Hematopoietic multipotent progenitor cell treated with erythropoietin and hydrocortisone succinate and interleukin-3 and kit ligand, for 6 days (in vitro differentiated cells): ENCODE measurements at regions not wholly inside any gene's neighbourhood (a gene's known extent, or its start where the extent isn't known, plus 50 kb on each side); places are given as distances from the start of the nearest gene placed in this dataset.

ENCODE experiments used
- DNase-seq: peaks from one replicate; pipeline ENCODE4 v3.0.0-alpha.2; 2015

DNA sequence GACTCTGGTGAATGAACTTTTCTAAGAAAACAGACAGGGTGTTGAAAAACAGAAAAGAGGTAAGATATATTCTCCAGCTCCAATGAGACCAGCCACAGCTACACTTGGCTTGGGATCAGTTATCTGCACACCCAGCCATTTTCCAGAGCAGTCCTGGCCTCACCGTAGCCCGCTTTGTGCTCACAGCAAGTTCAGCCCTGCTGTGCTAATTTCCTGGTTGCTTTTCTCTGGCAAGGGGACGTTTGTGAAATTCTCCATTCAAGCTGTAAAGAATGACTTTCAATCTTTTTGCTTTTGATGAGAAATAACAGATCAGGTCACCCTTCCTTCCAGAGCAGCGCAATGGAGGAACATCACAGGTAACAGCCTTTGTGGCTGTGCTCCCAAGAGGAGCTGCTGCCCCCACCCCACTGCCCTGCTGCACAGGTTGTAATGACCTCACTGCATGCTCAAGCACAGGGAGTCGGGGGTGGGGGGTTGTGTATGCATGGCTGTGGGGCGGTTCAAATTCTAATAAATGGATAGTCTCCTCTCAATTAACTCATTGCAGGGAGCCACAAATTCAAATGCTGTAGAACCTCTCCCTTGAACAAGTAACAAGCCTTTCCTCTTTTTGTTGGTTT lies 516.6 kb upstream of the NBEA start:
- DNase-seq = no peak

DNA sequence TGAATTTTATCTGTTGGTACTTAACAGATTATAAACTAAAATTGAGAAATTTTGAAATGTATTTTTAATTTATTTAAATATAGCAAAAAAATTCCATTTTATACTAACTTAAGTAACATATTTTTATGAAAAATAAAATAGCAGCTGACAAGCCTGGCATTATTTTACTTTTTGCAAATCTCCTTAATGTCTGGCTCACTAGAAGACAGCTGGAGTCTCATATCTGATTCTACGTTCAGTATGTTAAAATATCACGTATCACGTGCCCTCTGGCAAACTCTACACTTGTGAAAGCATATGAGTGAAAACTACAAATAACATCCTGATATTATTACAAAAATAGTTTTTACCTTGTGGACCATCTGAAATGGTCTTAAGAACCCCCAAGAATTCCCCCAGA lies 513.2 kb upstream of the NBEA start:
- no peak for DNase-seq

DNA sequence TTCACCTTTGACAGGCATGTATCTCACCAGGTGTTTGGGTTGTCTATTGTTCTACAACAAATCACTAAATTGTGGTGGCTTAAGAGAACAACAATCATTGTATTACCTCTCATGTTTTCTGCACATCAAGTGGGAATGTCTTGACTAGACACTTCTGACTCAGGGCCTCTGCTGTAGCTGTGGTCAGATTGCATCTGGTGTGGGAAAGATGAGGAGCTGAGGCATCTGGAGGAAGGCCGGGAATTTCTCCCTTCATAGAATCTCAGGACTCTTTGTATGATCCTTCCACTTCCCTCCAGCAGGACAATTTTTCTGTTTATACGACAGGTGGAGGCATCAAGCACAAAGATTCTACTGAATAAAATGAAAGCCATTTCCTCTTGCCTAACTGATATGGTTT lies 511.8 kb upstream of the NBEA start:
- DNase-seq = no peak

DNA sequence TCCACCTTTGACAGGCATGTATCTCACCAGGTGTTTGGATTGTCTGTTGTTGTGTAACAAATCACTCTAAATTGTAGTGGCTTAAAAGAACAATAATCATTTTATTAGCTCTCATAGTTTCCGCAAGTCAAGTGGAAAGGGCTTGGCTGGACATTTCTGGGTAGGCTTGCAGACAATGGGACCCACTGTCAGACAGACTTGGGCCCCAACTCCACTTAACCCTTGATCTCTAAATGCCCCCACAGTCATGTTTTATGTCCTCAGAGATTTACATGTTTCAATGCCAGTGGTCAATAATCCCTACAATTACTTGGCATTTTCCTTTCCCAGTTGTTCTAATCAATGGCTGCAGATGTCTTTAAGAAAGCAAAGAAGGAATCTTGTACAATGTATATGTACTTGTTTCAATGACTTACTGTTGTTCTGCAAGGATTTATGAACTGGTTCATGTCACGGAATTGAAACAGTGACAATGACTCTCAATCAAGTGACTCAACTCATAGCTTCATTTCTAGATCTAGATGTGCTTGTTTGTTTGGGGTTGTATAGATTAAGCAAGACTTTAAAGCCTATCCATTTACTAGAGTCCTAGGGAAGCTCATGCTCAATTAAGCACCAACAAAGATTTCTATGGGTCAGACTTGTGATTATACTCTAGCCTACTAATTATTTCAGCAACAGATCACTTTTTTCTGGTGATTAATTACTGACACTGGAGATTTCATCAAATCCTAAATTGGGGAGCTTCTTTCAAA lies 510.1 kb upstream of the NBEA start:
- DNase-seq = no peak

DNA sequence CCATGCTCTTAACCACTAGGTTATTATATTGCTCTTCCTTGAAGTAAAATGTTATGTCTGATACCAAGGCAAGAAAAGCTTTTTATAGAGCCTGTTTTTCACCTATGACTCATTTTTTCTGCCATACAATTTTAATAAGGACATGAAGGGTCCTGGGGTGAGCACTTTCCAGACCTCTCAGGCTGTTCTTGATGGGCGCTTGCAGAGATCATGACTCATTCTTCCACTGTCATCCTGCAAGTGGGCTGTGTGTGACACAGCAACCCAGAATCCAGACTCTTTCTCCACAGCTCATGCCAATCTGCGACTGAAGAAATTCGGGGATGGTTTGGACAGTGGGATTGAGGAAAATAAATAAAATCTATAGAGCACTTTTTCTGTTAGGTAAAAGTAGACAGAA lies 506.7 kb upstream of the NBEA start:
- DNase-seq = no peak

DNA sequence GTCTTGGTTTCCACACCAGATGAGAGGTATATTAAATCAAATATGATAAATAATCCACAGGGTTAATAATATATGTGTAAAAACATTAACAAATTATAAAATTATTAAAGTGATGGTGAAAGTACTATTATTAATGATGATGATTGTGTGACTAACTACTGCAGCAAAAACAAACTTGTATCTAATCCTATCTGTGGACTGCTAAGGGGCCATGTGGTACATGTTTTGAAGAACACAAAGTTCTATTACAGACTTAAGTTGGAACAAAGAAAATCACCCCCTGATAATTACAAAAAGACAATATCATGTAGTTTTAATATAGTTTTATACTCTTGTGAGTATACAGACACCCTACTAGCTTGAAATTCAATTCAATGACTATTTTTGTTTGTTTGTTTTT lies 504.2 kb upstream of the NBEA start:
- no peak for DNase-seq

DNA sequence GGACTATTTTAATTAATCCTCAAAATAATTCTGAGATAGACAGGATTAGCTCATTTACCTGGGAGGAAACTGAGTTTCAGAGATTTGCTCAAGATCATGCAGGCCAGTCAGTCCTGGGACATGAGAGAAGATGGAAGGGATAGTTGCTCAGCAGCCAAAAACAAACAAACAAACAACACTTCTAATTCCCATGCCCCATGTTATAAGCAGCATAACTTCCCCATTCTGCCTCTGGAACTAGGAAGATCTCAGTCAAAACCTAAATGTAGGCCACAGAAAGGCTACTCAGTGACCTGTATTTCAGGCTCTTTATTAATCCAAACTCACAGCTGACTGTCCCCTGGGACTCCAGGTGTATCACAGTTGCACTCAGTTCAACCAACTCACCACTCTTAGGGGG lies 489.2 kb upstream of the NBEA start:
- no peak for DNase-seq

DNA sequence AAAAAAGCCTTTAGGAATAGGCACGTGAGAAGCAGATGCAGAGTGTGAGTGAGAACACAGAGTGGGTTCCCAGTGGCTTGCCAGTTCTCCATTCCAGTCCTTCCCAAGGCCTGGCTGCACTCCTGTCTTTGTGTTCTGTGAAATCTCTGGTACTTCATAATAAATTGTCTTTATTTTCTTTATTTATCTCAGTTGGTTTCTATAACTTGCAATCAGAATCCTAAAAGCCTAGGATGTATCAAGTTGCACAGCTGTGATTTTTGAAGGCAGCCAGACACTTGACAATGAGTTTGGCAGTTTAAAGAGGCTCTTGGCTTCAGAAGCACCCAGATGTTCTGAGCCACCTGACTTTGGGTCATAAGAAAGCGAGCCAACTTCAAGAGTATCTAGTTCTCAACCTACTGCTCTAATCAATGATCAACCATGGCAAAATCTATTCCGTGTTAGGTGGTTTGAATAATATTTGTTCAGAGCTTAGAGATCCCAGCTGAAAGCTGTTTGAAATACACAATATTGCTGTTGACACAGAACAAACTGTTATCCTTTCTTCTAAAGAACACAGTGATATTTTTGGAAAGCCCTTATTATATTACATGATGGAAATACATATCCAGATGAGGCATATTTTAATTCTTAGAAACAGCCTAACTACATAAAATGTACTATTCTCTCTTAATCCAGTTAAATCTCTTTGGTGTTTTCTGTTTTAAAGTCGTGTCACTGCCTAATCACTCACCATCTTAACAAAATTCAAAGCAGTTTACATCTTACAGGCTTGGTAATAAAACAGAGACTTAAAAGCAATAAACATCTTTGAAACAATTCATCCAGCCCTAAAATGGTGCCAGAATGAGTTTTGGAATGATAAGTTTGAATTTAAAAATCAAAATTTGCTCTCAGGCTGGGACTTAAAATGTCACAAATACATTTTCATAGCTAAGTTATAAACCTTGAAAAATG lies 483.0 kb upstream of the NBEA start:
- no peak for DNase-seq

DNA sequence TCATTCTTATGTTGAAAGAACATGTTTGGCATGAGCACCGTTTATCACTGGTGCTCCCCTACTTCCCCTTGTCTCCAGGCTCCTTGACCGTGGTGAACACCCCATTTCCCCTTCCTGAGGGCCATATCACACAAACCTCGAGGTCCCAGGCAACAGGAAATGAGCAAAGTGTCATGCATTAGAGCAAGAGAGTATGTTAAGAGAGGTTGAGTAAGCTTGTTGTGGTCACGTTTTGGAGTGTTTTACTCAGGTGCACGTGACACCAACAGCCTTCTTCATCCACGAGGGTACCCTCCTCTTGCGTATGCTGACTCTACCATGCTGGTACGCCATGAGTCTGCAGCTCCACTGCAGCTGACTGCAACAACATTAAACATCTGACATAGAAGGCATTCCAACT lies 482.2 kb upstream of the NBEA start:
- peak; percentile 0 for DNase-seq

DNA sequence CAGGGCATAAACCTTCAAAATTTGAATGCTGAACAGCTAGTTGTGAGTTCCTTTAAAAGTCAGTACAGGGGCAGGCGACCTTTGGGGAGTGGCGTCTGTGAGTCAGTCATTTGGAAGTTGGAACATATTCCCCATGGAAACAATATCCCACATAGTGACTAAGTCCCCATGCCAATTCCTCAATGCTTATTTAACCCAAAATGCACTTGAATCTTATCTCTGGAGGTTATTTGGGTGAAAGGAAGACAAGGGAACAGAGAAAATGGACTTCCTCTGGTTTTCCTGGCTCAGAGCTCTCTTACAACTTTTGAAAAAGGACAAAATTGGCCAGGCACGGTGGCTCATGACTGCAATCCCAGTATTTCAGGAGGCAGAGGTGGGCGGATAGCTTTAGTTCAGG lies 479.2 kb upstream of the NBEA start:
- DNase-seq = no peak

DNA sequence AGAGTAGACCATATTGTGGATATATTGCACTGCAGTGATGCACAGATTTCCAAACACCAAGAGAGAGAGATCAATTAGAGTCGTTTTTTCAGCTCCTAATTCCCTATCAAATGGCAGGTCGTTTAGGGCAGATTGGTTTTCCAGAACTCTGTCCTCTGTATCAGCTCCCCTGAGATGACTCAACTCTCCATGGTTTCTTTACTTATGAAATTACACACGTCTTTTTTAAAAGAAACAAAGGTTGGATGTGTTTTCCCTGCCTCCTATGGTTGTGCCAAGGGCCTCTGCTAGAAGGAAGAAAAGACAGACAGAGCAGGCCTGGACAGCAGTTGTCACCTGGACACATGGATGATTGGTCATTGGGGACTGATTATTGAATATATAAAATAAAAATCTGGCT lies 478.1 kb upstream of the NBEA start:
- DNase-seq = no peak

DNA sequence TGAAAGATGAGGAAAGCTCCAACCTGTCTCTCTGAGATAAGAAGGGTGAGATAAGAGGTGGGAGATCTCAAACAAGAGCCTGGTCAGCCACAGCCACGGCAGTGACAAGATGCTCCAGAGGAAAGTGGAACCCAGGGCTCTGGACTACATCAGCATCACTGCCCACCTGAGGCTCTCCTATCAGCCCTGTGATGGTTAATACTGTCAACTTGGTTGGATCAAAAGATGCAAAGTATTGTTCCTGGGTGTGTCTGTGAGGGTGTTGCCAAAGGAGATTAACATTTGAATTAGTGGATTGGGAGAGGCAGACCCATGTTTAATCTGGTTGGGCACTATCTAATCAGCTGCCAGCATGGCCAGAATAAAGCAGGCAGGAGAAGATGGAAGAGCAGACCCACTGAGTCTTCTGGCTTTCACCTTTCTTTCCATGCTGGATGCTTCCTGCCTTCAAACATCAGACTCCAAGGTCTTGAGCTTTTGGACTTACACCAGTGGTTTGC lies 476.6 kb upstream of the NBEA start:
- DNase-seq = no peak

DNA sequence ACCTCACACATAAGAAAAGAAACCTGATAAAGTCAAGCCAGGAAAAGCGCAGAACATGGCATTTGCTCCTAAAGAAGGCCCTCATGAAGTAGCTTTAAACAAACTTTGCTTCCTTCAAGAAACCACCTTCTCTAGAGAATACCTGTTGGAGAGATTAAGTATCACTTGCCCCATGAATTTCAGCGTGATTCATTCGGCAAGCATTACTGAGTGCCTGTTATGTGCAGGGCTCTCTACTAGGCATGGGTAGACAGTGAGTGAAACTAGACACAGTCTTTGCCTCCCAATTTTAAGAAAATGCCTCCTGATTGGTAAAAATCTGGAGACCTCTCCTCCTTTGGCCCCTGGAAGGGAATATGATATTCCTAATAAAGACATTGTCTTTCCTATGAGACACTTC lies 475.8 kb upstream of the NBEA start:
- DNase-seq = no peak

DNA sequence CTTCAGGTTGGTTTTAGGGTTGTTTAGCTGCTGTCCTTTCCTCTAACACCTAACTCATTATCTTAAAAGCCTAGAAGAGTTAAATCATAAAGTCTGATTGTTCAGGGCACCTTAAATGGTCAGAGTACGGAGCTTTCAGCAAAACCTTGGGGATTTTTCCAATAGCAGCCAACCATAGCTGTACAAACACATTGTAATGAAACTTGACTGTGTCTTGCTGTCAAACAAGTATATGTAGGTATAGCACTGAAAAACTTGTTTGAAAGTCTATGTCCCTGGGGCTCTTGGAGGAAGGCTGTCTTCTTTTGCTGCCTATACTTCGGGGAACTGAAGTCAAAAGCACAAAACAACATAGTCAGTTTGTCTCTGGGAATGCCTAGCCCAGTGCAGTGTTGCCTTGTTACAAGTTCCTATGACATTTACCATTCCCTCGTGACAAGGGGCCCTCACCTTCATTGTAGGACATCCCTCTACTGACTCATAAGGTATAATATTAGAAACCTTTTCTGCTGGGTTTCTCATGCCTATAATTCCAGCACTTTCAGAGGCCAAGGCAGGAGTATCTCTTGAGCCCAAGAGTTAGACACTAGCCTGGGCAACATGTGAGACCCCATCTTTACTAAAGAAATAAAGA lies 474.5 kb upstream of the NBEA start:
- no peak for DNase-seq

DNA sequence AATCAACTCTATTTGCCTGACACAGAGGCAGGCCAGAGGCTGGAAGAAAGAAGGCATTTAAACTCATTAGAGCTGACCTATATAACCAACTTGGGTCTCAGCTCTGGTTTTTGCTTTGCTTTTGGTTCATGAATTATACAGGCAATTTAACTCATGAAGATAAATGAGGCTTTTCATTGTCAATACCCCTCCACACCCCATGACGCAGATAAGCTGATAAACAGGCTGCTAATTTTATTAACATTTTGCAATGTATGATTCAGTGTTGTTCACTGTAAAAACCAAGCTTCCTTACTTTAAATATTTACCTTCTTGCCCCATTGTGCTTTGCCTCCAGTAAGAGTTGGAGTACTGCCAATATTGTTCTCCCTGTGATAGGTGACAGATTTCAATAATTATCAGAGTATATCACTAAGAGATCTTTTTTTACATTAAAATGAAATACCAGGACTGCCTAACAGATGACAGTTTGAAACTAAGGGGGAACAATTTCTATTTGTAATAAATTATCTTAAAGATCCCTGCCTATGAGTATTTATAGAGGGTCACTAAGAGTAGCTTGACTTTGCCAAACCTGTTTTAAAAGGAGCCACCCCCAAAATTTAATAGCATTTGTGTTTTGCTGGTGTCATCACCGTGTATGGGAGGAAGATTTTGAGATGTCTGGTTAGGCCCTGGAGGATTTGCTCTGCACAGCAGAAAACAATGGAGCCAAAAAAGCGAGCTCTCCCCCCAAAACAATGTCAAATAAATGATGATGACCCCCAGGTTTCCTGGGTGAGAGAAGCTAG lies 472.7 kb upstream of the NBEA start:
- DNase-seq = no peak

DNA sequence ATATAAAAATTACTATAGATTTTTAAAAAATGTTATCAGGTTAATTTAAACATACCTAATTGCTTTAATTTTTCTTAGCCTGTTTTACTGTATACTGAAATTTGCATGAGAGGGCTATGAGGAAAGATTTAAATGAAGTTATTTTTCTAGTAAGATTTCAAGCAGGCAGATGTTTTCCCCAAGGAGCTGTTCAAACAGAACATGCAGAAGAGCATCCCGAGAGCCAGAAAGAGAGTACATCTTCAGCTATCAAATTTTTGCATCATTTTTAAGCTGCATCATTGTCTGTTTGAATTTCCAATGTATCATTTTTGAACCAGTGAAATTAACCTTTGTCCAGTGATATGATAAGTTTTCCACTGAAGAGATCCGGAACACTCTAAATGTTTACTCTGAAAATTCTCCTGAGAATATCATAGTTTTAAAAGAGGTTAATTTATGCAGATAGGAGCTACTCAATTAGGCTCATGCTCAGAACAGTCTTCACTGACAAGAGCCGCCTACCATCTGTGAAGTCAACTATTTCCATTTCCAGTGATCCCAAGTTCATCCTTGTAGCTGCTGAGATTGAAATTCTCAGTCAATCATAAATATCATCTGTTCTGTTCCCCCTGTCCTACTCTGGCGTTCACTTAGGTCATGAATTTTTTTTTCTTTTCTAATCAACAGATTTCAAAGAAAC lies 467.7 kb upstream of the NBEA start:
- DNase-seq = no peak

DNA sequence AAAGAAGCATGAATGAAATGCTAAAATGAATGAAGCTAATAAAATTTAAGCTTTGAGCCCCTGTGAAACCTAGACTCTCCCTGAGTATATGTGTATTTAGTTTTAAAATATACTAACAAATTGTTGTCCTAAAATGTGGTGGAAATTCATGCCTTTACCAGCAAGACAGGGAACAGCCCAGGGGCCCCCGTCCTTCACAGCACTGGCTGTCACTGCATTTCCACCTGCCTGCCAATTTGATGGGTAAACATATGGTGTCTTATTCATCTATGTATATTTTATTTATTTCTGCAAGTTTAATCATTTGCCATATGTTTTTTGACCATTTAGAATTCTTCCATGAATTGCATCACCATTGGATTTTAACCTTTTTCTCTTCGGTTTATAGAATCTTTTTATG lies 463.7 kb upstream of the NBEA start:
- no peak for DNase-seq

DNA sequence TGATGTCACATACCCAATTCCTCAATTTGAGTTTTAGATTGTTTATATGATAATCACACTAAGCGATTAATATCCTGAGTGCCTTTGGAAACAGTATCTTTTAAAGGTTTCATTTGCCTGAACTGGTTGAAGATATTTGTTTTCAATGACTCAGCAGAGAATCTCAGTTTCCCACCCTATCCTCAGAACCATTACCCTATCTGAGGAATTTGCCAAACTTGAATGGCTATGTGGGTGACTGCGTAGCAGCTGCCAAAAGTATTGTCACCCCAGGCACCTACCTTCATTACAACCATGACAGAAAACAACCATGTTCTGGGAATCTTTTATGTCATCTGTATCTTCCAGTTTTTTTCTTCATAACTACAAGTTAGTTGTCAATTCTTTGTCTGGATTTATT lies 440.1 kb upstream of the NBEA start:
- DNase-seq = no peak

DNA sequence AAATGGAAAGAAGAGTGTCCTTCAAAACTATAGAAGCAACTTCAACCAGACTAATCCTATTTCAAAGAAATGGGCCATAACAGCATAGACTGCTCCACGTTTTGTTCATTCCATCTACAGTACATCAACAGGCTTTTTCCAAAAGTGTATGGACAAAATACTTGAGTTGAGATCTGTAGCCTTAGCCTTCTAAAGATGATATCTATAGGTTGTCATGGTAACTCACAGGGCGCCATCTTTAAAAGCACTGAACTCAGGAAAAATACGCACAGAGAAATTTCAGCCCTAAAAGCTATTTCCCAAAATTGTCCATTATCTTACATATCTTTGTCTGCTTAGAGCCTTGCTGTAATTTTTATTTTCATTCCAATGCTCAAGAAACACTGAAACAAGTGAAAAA lies 439.4 kb upstream of the NBEA start:
- no peak for DNase-seq

DNA sequence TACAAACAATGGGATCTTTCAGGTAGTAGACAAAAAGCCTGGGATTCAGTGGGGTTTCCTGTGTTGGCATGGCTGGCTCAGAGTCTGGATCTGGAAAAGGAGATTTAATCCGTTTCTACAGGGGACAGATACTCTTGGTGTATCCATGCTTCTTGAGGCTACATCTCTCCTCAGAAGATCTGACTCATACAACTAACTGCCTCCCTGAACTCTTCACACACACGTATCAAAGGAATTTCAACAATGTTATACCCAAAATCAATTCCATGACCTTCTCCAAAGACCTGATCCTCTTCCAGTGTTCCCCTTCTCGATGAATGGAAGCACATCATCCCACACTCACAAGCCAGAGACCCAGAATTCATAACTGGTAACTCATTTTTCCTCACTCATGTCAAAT lies 435.3 kb upstream of the NBEA start:
- no peak for DNase-seq

DNA sequence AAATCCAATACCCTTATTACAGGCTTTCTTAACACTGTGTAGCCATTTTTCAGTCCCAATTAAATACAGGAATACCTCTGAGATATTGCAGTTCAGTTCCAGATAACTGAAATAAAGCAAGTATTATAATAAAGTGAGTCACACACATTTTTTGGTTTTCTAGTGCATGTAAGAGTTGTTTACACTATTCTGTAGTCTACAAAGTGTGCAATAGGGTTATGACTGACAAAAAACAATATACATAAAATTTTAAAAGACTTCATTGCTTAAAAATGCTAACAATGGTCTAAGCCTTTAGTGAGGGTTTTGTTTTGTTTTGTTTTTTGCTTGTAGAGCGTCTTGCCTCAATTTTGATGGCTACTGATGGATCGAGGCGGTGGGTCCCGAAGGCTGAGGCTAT lies 434.4 kb upstream of the NBEA start:
- DNase-seq = no peak

DNA sequence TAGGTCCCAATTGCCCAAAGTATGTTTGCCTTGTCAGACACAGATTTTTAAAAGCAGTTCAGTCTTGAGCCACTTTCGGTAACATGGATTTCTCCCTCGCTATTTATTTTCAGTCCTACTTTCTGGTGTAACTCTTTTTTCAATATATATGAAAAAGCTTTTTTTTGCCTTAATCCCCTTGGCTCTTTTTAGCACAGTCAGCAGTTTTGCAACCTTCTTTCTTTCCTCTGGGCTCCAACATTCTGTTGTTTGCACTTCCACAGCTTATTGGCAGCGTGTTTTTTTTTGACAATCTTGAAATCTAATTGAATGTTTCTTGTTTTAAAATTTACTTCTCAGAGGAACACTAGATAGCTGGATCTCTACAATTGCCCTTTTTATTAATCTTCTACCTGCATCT lies 429.3 kb upstream of the NBEA start:
- no peak for DNase-seq
